ENCODE measurements at regions not wholly inside any gene's neighbourhood (a gene's known extent, or its start where the extent isn't known, plus 50 kb on each side); places are given as distances from the start of the nearest gene placed in this dataset.
"Not testable (repeated sequence)": the region's sequence is repeated elsewhere in the genome, so short reads cannot be mapped to it uniquely, and the experiment has no call there.

- not testable (repeated sequence) for H3K4me1 ChIP-seq; H3K9me3 ChIP-seq; H3K27me3 ChIP-seq; H3K4me3 ChIP-seq; H3K27ac ChIP-seq; ATAC-seq (ENCODE audit: low FRiP score in 2 of 2); H3K36me3 ChIP-seq
- WGBS, 2 donors = 85 to 86% methylated on average over 28 to 46 of the region's 46 CpGs
- peak in 1 of 2 donors; percentile 84 for DNase-seq
Measured at GRCh38 chr13:18665124-18665523, 516.5 kb downstream of the TUBA3C start.

GRCh38 chr13:18663222-18663621 is 518.4 kb downstream of the TUBA3C start:
- DNase-seq; H3K27me3 ChIP-seq; H3K36me3 ChIP-seq; H3K9me3 ChIP-seq; H3K4me1 ChIP-seq; H3K4me3 ChIP-seq; H3K27ac ChIP-seq; ATAC-seq (ENCODE audit: low FRiP score in 2 of 2): not testable (repeated sequence)
- no CpG with 5 or more reads among the region's 1 CpG for WGBS, 2 donors
- peak in 2 of 6 experiments; percentile 10 to 27 for TF ChIP-seq CTCF (IDR thresholded peaks at IDR 0.05)

- H3K4me3 ChIP-seq; H3K4me1 ChIP-seq; H3K36me3 ChIP-seq; H3K27me3 ChIP-seq; H3K9me3 ChIP-seq; H3K27ac ChIP-seq; ATAC-seq (ENCODE audit: low FRiP score in 2 of 2): not testable (repeated sequence)
- peak in 3 of 6 experiments; percentile 15 to 42 (median 28) for TF ChIP-seq CTCF (IDR thresholded peaks at IDR 0.05)
- WGBS, 2 donors = 28% methylated on average over 5 to 8 of the region's 8 CpGs
- DNase-seq = peak in 1 of 2 donors; percentile 44
Measured at GRCh38 chr13:18643644-18644172, 537.9 kb downstream of the TUBA3C start.

- 63 to 80% methylated on average over 9 to 15 of the region's 31 CpGs for WGBS, 2 donors
- peak in 1 of 2 donors; percentile 30 for DNase-seq
- H3K9me3 ChIP-seq; H3K27ac ChIP-seq; H3K36me3 ChIP-seq; H3K4me1 ChIP-seq; H3K4me3 ChIP-seq; H3K27me3 ChIP-seq; ATAC-seq (ENCODE audit: low FRiP score in 2 of 2): not testable (repeated sequence)
Measured at GRCh38 chr13:18628928-18629327, 552.7 kb downstream of the TUBA3C start.

GRCh38 chr13:18628428-18628827 is 553.2 kb downstream of the TUBA3C start:
- Histone ChIP-seq H3K4me3 (no peak overlapping the region), H3K27ac (no peak overlapping the region), H3K9me3 (peaks cover 0 to 9% (median 0%) of the 10 kb centered on the region in 4 donors), H3K4me1 (no peaks in the 10 kb centered on the region), H3K27me3 (no peaks in the 10 kb centered on the region), H3K36me3 (no peaks in the 10 kb centered on the region)
- no peak for TF ChIP-seq POLR2A (IDR thresholded peaks at IDR 0.05)
- no peak for TF ChIP-seq POLR2AphosphoS5 (IDR thresholded peaks at IDR 0.05)
- TF ChIP-seq EP300 (IDR thresholded peaks at IDR 0.05) = no peak
- TF ChIP-seq CTCF (IDR thresholded peaks at IDR 0.05) = no peak
- no peak for ATAC-seq (ENCODE audit: low FRiP score in 2 of 2)
- peak in 1 of 2 donors; percentile 42 for DNase-seq
- 31 to 66% methylated on average over 9 to 26 of the region's 39 CpGs for WGBS, 2 donors

GRCh38 chr13:18624061-18624460 is 557.6 kb downstream of the TUBA3C start:
- H3K27me3 ChIP-seq; H3K27ac ChIP-seq; H3K9me3 ChIP-seq; H3K4me3 ChIP-seq; ATAC-seq (ENCODE audit: low FRiP score in 2 of 2); H3K36me3 ChIP-seq; H3K4me1 ChIP-seq; DNase-seq: not testable (repeated sequence)
- WGBS, 2 donors = 54 to 79% methylated on average over 2 to 4 of the region's 4 CpGs

GRCh38 chr13:18618442-18618841 is 563.2 kb downstream of the TUBA3C start:
- H3K36me3 ChIP-seq; H3K27me3 ChIP-seq; DNase-seq; ATAC-seq (ENCODE audit: low FRiP score in 2 of 2); H3K4me3 ChIP-seq; H3K9me3 ChIP-seq; H3K27ac ChIP-seq; H3K4me1 ChIP-seq: not testable (repeated sequence)
- WGBS, 2 donors = 43 to 74% methylated on average over 2 to 3 of the region's 4 CpGs

GRCh38 chr13:18610476-18610875 is 571.1 kb downstream of the TUBA3C start:
- not testable (repeated sequence) for H3K36me3 ChIP-seq; H3K27me3 ChIP-seq; H3K4me3 ChIP-seq; H3K27ac ChIP-seq; ATAC-seq (ENCODE audit: low FRiP score in 2 of 2); H3K9me3 ChIP-seq; H3K4me1 ChIP-seq
- DNase-seq = peak in 1 of 2 donors; percentile 69
- WGBS, 2 donors = 77 to 95% methylated on average over 6 to 8 of the region's 14 CpGs

- H3K27me3 ChIP-seq; H3K4me1 ChIP-seq; ATAC-seq (ENCODE audit: low FRiP score in 2 of 2); H3K4me3 ChIP-seq; H3K36me3 ChIP-seq; H3K9me3 ChIP-seq; H3K27ac ChIP-seq: not testable (repeated sequence)
- 62% methylated on average over 29 of the region's 42 CpGs; no CpG with 5 or more reads in 1 of the 2 donors for WGBS, 2 donors
- peak in 1 of 2 donors; percentile 71 for DNase-seq
Measured at GRCh38 chr13:18609371-18609770, 572.3 kb downstream of the TUBA3C start.

- DNase-seq = peak in 1 of 2 donors; percentile 64
- ATAC-seq (ENCODE audit: low FRiP score in 2 of 2); H3K9me3 ChIP-seq; H3K27me3 ChIP-seq; H3K4me3 ChIP-seq; H3K36me3 ChIP-seq; H3K4me1 ChIP-seq; H3K27ac ChIP-seq: not testable (repeated sequence)
- WGBS, 2 donors = 49 to 61% methylated on average over 6 to 7 of the region's 40 CpGs
Measured at GRCh38 chr13:18608851-18609250, 572.8 kb downstream of the TUBA3C start.
